AG08395 (cell line): ENCODE measurements at regions not wholly inside any gene's neighbourhood (a gene's known extent, or its start where the extent isn't known, plus 50 kb on each side); places are given as distances from the start of the nearest gene placed in this dataset.

Source experiments
- DNase-seq: peaks from one replicate; pipeline ENCODE4 v3.0.0; 2012; ENCODE audit warnings: mixed read lengths, low spot score

- DNase-seq: no peak
Observed at GRCh38 chr4:65777270-65777669, 107.0 kb upstream of the EPHA5 start.

GRCh38 chr4:65773636-65774035 lies 103.3 kb upstream of the EPHA5 start:
- DNase-seq: no peak

GRCh38 chr4:65747386-65747785 lies 77.1 kb upstream of the EPHA5 start:
- no peak for DNase-seq

GRCh38 chr4:65738134-65738533 lies 67.8 kb upstream of the EPHA5 start:
- DNase-seq: no peak

- DNase-seq: no peak
Observed at GRCh38 chr4:65737672-65738071, 67.4 kb upstream of the EPHA5 start.

- no peak for DNase-seq
Observed at GRCh38 chr4:65724973-65725372, 54.7 kb upstream of the EPHA5 start.
